IMR-90 (cell line): ENCODE measurements at regions not wholly inside any gene's neighbourhood (a gene's known extent, or its start where the extent isn't known, plus 50 kb on each side); places are given as distances from the start of the nearest gene placed in this dataset.

ENCODE experiments used
- ATAC-seq: fragments of 200-7000 bp; cut with Tn5 transposase; 2 replicates; pipeline ENCODE4 v1.9.1; 2020; ENCODE audit warnings: low read depth, mild to moderate bottlenecking, moderate library complexity
- BruUV-seq: library from RNA; stranded (reverse); fragments of 400-500 nt; replicated peaks from 2 replicates; lab custom pipeline; 2021; lab: Mats Ljungman, UMichigan
- CTCF ChIA-PET: fragments of 300-600 bp; formaldehyde crosslinking; extraction: SDS; loops from one replicate; lab custom pipeline; 2021; ENCODE audit warnings: antibody characterized with exemption; lab: Yijun Ruan, JAX
- POLR2A ChIA-PET: fragments of 300-600 bp; sonication (Branson Sonifier 250); formaldehyde crosslinking; loops from one replicate; lab custom pipeline; 2022; ENCODE audit warnings: antibody characterized with exemption; ENCODE audit not compliant: unreplicated experiment; lab: Charles Lee
- DNase-seq: peaks from one replicate; pipeline ENCODE4 v3.0.0; 2013
- H2AFZ ChIP-seq: replicated peaks from 2 replicates; pipeline ENCODE3; 2013; ENCODE audit warnings: low read length, mild to moderate bottlenecking; ENCODE audit not compliant: poor library complexity
- H2AK5ac ChIP-seq: 2 replicates; pipeline ENCODE4 v1.6.1; 2013; ENCODE audit warnings: low read depth, low read length, inconsistent platforms
- H2AK9ac ChIP-seq: replicated peaks from 2 replicates; pipeline ENCODE3; 2013; ENCODE audit warnings: mild to moderate bottlenecking, low read depth, low read length, moderate library complexity; ENCODE audit not compliant: poor library complexity
- H2BK120ac ChIP-seq: 2 replicates; pipeline ENCODE4 v1.6.1; 2013; ENCODE audit warnings: low read depth, low read length, inconsistent platforms
- H2BK15ac ChIP-seq: 3 replicates; pipeline ENCODE4 v1.6.1; 2013; ENCODE audit warnings: low read depth, low read length, inconsistent platforms
- H2BK20ac ChIP-seq: 2 replicates; pipeline ENCODE4 v1.6.1; 2013; ENCODE audit warnings: low read depth, mild to moderate bottlenecking, inconsistent platforms, low read length, moderate library complexity
- H2BK5ac ChIP-seq: 2 replicates; pipeline ENCODE4 v1.6.1; 2013; ENCODE audit warnings: mild to moderate bottlenecking, low read depth, low read length, inconsistent platforms; ENCODE audit not compliant: poor library complexity, severe bottlenecking
- H3K14ac ChIP-seq: replicated peaks from 2 replicates; pipeline ENCODE4 v1.6.1; 2013; ENCODE audit warnings: low read depth, low read length, inconsistent platforms
- H3K18ac ChIP-seq: 2 replicates; pipeline ENCODE4 v1.6.1; 2013; ENCODE audit warnings: low read depth, low read length, control low read depth
- H3K23ac ChIP-seq: 2 replicates; pipeline ENCODE4 v1.6.1; 2013; ENCODE audit warnings: low read depth, low read length, inconsistent platforms
- H3K27ac ChIP-seq: 2 replicates; pipeline ENCODE4 v1.5.1; 2013; ENCODE audit warnings: mild to moderate bottlenecking, control low read depth, low read length; ENCODE audit not compliant: insufficient read depth
- H3K27me3 ChIP-seq: 2 replicates; pipeline ENCODE4 v1.6.1; 2013; ENCODE audit warnings: low read length; ENCODE audit not compliant: control insufficient read depth, insufficient read depth
- H3K36me3 ChIP-seq: 2 replicates; pipeline ENCODE4 v1.6.1; 2013; ENCODE audit warnings: low read length, mixed read lengths; ENCODE audit not compliant: control insufficient read depth, insufficient read depth
- H3K4ac ChIP-seq: 2 replicates; pipeline ENCODE4 v1.6.1; 2013; ENCODE audit warnings: low read depth, low read length, inconsistent platforms
- H3K4me1 ChIP-seq: 2 replicates; pipeline ENCODE4 v1.6.1; 2013; ENCODE audit warnings: low read length, mixed read lengths; ENCODE audit not compliant: control insufficient read depth, insufficient read depth
- H3K4me2 ChIP-seq: 2 replicates; pipeline ENCODE4 v1.6.1; 2013; ENCODE audit warnings: low read depth, mild to moderate bottlenecking, control low read depth, low read length, moderate library complexity
- H3K4me3 ChIP-seq: 2 replicates; pipeline ENCODE4 v1.5.1; 2013; ENCODE audit warnings: low read depth, mild to moderate bottlenecking, control low read depth, low read length, moderate library complexity; ENCODE audit not compliant: insufficient read depth
- H3K56ac ChIP-seq: 2 replicates; pipeline ENCODE4 v1.6.1; 2013; ENCODE audit warnings: low read length, inconsistent platforms; ENCODE audit not compliant: insufficient read depth; ENCODE audit errors: extremely low read depth
- H3K79me1 ChIP-seq, 2 experiments: 2 replicates each; pipeline ENCODE4 v1.6.1; 2013; ENCODE audit warnings: low read length in 2 of 2, inconsistent platforms in 1 of 2, low read depth in 1 of 2
- H3K9ac ChIP-seq: 2 replicates; pipeline ENCODE4 v1.6.1; 2013; ENCODE audit warnings: low read depth, low read length, control low read depth
- H3K9me1 ChIP-seq: 2 replicates; pipeline ENCODE4 v1.6.1; 2013; ENCODE audit warnings: low read length, inconsistent platforms; ENCODE audit not compliant: insufficient read depth
- H3K9me3 ChIP-seq: 2 replicates; pipeline ENCODE4 v1.6.1; 2013; ENCODE audit warnings: low read length; ENCODE audit not compliant: control insufficient read depth, insufficient read depth
- H4K20me1 ChIP-seq: 2 replicates; pipeline ENCODE4 v1.6.1; 2013; ENCODE audit warnings: low read length, inconsistent platforms; ENCODE audit not compliant: insufficient read depth
- H4K5ac ChIP-seq: 2 replicates; pipeline ENCODE4 v1.6.1; 2013; ENCODE audit warnings: mild to moderate bottlenecking, low read depth, low read length, control low read depth
- H4K8ac ChIP-seq, 2 experiments: 2 replicates each; pipeline ENCODE4 v1.6.1; 2013; ENCODE audit warnings: low read depth in 2 of 2, low read length in 2 of 2, control low read depth in 1 of 2, inconsistent platforms in 1 of 2
- H4K91ac ChIP-seq: 2 replicates; pipeline ENCODE4 v1.6.1; 2013; ENCODE audit warnings: low read depth, low read length, inconsistent platforms; ENCODE audit not compliant: insufficient read depth
- BHLHE40 ChIP-seq: fragments of 150-350 bp; IDR thresholded peaks from 2 replicates; pipeline ENCODE4 v1.6.1; 2016; ENCODE audit warnings: mild to moderate bottlenecking, low read depth, low read length
- CEBPB ChIP-seq: IDR thresholded peaks from 2 replicates; pipeline ENCODE4 v1.6.1; 2012; ENCODE audit warnings: low read depth, low read length, improper control_type of control experiment
- CTCF ChIP-seq: conservative IDR thresholded peaks from 2 replicates; pipeline ENCODE4 v1.5.1; 2012; ENCODE audit warnings: mild to moderate bottlenecking, low read depth, low read length, improper control_type of control experiment
- MAFK ChIP-seq: IDR thresholded peaks from 2 replicates; pipeline ENCODE4 v1.6.1; 2012; ENCODE audit warnings: low read depth, low read length, improper control_type of control experiment
- MXI1 ChIP-seq: IDR thresholded peaks from 2 replicates; pipeline ENCODE4 v1.6.1; 2012; ENCODE audit warnings: low read depth, mild to moderate bottlenecking, low read length, moderate library complexity, borderline replicate concordance
- POLR2A ChIP-seq: IDR thresholded peaks from 2 replicates; pipeline ENCODE4 v1.6.1; 2012; ENCODE audit warnings: mild to moderate bottlenecking, low read depth, low read length
- RAD21 ChIP-seq: IDR thresholded peaks from 2 replicates; pipeline ENCODE4 v1.6.1; 2012; ENCODE audit warnings: low read length, improper control_type of control experiment
- RFX5 ChIP-seq: IDR thresholded peaks from 2 replicates; pipeline ENCODE4 v1.8.0; 2012; ENCODE audit warnings: low read depth, mild to moderate bottlenecking, low read length, moderate library complexity
- SMC3 ChIP-seq: fragments of 150-350 bp; IDR thresholded peaks from 2 replicates; pipeline ENCODE4 v1.6.1; 2016; ENCODE audit warnings: low read depth, mild to moderate bottlenecking, antibody characterized with exemption, low read length, moderate library complexity
- USF2 ChIP-seq: fragments of 150-350 bp; IDR thresholded peaks from 2 replicates; pipeline ENCODE4 v1.6.1; 2017; ENCODE audit warnings: mild to moderate bottlenecking, antibody characterized with exemption, low read length, low read depth
- WGBS, 2 experiments: methylation state at CpG; one replicate each; pipeline versions ENCODE4 v1.1.5 to v1.1.7; 2013; ENCODE audit warnings: missing lambda C conversion rate in 2 of 2; ENCODE audit not compliant: insufficient read length in 1 of 2; ENCODE audit errors: extremely low coverage in 2 of 2; 5-methylcytosine and 5-hydroxymethylcytosine counted together
- dilution Hi-C: fragments of 300-500 bp; cut with HindIII; formaldehyde crosslinking; loops from one replicate; pipeline ENCODE4 v1.14.3; 2018; ENCODE audit warnings: low sequenced_read_pairs; ENCODE audit not compliant: unreplicated experiment
- in situ Hi-C: fragments of 300-500 bp; cut with MboI; formaldehyde crosslinking; loops from 3 replicates; pipeline ENCODE4 v1.14.3; 2019; ENCODE audit warnings: low sequenced_read_pairs, inconsistent platforms, mixed read lengths
- intact Hi-C: fragments of 100-400 bp; cut with micrococcal nuclease; formaldehyde crosslinking; loops from 2 replicates; pipeline ENCODE4 v1.10.0; 2022

GRCh38 chr6:63477422-63478040, 94.7 kb upstream of the LOC128125822 start:
- ChIA-PET CTCF (no interaction called here), POLR2A (no interaction called here)
- no peaks in the 10 kb centered on the region for H3K9me3 ChIP-seq
- intact Hi-C loops (no loop called here), in situ Hi-C loops (no loop called here), dilution Hi-C loops (no loop called here)
- no peak overlapping the region for H4K91ac ChIP-seq
- H3K27me3 ChIP-seq = 0 out of 2 replicates have a peak, but pooled peaks cover 2% of the 10 kb centered on the region
- H3K36me3 ChIP-seq = no peaks in the 10 kb centered on the region
- no peak overlapping the region for H2BK120ac ChIP-seq
- H3K4me3 ChIP-seq = no peak overlapping the region
- H3K79me1 ChIP-seq = no peaks in the 10 kb centered on the region
- no peak overlapping the region for H4K8ac ChIP-seq
- H4K20me1 ChIP-seq = no peaks in the 10 kb centered on the region
- H3K9me1 ChIP-seq = no peaks in the 10 kb centered on the region
- no peak for TF ChIP-seq POLR2A
- TF ChIP-seq RFX5 = no peak
- TF ChIP-seq CEBPB = no peak
- TF ChIP-seq RAD21 = no peak
- no peak for TF ChIP-seq CTCF
- no peak for TF ChIP-seq MXI1
- no peak for TF ChIP-seq USF2
- no peak for TF ChIP-seq SMC3
- TF ChIP-seq BHLHE40 = no peak
- no peak for TF ChIP-seq MAFK
- H3K9ac ChIP-seq = no peak overlapping the region
- DNase-seq (no peak), ATAC-seq (no peak)
- no peak overlapping the region for H2AFZ ChIP-seq
- no peak overlapping the region for H3K23ac ChIP-seq
- no peak overlapping the region for H3K56ac ChIP-seq
- H3K18ac ChIP-seq = no peak overlapping the region
- no peak overlapping the region for H3K4me2 ChIP-seq
- no peak overlapping the region for H3K14ac ChIP-seq
- H2BK5ac ChIP-seq = no peak overlapping the region
- H2AK5ac ChIP-seq = no peak overlapping the region
- H4K5ac ChIP-seq = no peak overlapping the region
- no peak overlapping the region for H2AK9ac ChIP-seq
- WGBS, 2 experiments = no CpG with 5 or more reads among the region's 6 CpGs
- no peak overlapping the region for H3K27ac ChIP-seq
- no peak overlapping the region for H3K4ac ChIP-seq
- H3K4me1 ChIP-seq = no peaks in the 10 kb centered on the region
- H2BK15ac ChIP-seq = no peak overlapping the region
- no TSS peak for BruUV-seq
- no peak overlapping the region for H2BK20ac ChIP-seq
